Aorta (tissue), 5 donors: ENCODE measurements at regions not wholly inside any gene's neighbourhood (a gene's known extent, or its start where the extent isn't known, plus 50 kb on each side); places are given as distances from the start of the nearest gene placed in this dataset.

ENCODE experiments used
- ATAC-seq: fragments of 200-7000 bp; cut with Tn5 transposase; one replicate; pipeline ENCODE4 v1.9.1; 2022; ENCODE audit warnings: moderate library complexity; ENCODE audit not compliant: low FRiP score
- DNase-seq, 2 donors: peaks; one replicate each; pipeline ENCODE4 v3.0.0-alpha.2; 2020
- H3K27ac ChIP-seq, 2 donors: one replicate each; pipeline ENCODE4 v1.5.1; 2013; ENCODE audit warnings: low read length in 2 of 2, mild to moderate bottlenecking in 2 of 2, moderate library complexity in 2 of 2, control low read depth in 1 of 2, inconsistent platforms in 1 of 2, low read depth in 1 of 2
- H3K27me3 ChIP-seq, 2 donors: one replicate each; pipeline ENCODE4 v1.6.1; 2013; ENCODE audit warnings: control low read depth in 1 of 2, low read length in 1 of 2, mild to moderate bottlenecking in 1 of 2, moderate library complexity in 1 of 2; ENCODE audit not compliant: insufficient read depth in 2 of 2, control insufficient read depth in 1 of 2
- H3K36me3 ChIP-seq, 2 donors: one replicate each; pipeline ENCODE4 v1.6.1; 2013; ENCODE audit warnings: control low read depth in 1 of 2, low read length in 1 of 2, mild to moderate bottlenecking in 1 of 2; ENCODE audit not compliant: insufficient read depth in 2 of 2, control insufficient read depth in 1 of 2
- H3K4me1 ChIP-seq, 2 donors: one replicate each; pipeline ENCODE4 v1.6.1; 2013; ENCODE audit warnings: low read length in 2 of 2, control low read depth in 1 of 2, mild to moderate bottlenecking in 1 of 2, moderate library complexity in 1 of 2; ENCODE audit not compliant: insufficient read depth in 2 of 2, control insufficient read depth in 1 of 2
- H3K4me3 ChIP-seq, 2 donors: one replicate each; pipeline ENCODE4 v1.5.1; 2013; ENCODE audit warnings: low read length in 2 of 2, control low read depth in 1 of 2, mild to moderate bottlenecking in 1 of 2
- H3K9me3 ChIP-seq: one replicate; pipeline ENCODE4 v1.6.1; 2013; ENCODE audit warnings: mild to moderate bottlenecking, low read length; ENCODE audit not compliant: control insufficient read depth
- WGBS, 2 donors: extraction: QIAGEN DNeasy Blood & Tissue Kit; methylation state at CpG; one replicate each; pipeline ENCODE4 v1.1.7; 2013; 5-methylcytosine and 5-hydroxymethylcytosine counted together
- intact Hi-C, 2 donors: fragments of 100-400 bp; cut with DNase I; formaldehyde crosslinking; loops; one replicate each; pipeline versions ENCODE4 v1.14.2 to v1.15.0; 2022
- donor health status: healthy with polysubstance abuse.
- donor health status: Bipolar disorder and iron deficiency.
- donor health status: DM: no; HTN: no; CAD: no.
- donor health status: DM: no; HTN: no; CAD: no.
- donor health status: DM: yes; HTN: yes; CAD: no.

GRCh38 chr9:91023741-91024140 is 222.1 kb downstream of the SYK start:
- intact Hi-C loops: no loop called here
- no peak for DNase-seq
- 81 to 87% methylated on average over 5 of the region's 5 CpGs for WGBS, 2 donors

GRCh38 chr9:91024841-91025240 is 223.2 kb downstream of the SYK start:
- H3K4me3 ChIP-seq: no peak overlapping the region
- intact Hi-C loops: no loop called here
- 85 to 86% methylated on average over 4 of the region's 4 CpGs for WGBS, 2 donors
- no peaks in the 10 kb centered on the region for H3K36me3 ChIP-seq
- DNase-seq (no peak), ATAC-seq (no peak)
- no peaks in the 10 kb centered on the region for H3K27me3 ChIP-seq
- no peaks in the 10 kb centered on the region for H3K9me3 ChIP-seq
- no peaks in the 10 kb centered on the region for H3K4me1 ChIP-seq
- no peak overlapping the region for H3K27ac ChIP-seq

More at GRCh38 chr9:91023741-91024140, 222.1 kb downstream of the SYK start:
- Histone ChIP-seq H3K27me3 (no peaks in the 10 kb centered on the region), H3K36me3 (no peaks in the 10 kb centered on the region), H3K9me3 (no peaks in the 10 kb centered on the region), H3K4me1 (no peaks in the 10 kb centered on the region), H3K27ac (no peak overlapping the region), H3K4me3 (no peak overlapping the region)
- ATAC-seq: no peak

- H3K9me3 ChIP-seq: no peaks in the 10 kb centered on the region
- WGBS, 2 donors: 91 to 95% methylated on average over 4 of the region's 4 CpGs
- intact Hi-C loops: no loop called here
- no peak for DNase-seq
- no peak overlapping the region for H3K4me3 ChIP-seq
- H3K27ac ChIP-seq: no peak overlapping the region
- no peak for ATAC-seq
- no peaks in the 10 kb centered on the region for H3K27me3 ChIP-seq
- no peaks in the 10 kb centered on the region for H3K36me3 ChIP-seq
- no peaks in the 10 kb centered on the region for H3K4me1 ChIP-seq
These were observed 224.2 kb downstream of the SYK start for GRCh38 chr9:91025856-91026255.

GRCh38 chr9:91026266-91026665 is 224.6 kb downstream of the SYK start:
- Histone ChIP-seq H3K27me3 (no peaks in the 10 kb centered on the region), H3K36me3 (no peaks in the 10 kb centered on the region), H3K4me3 (no peak overlapping the region), H3K27ac (no peak overlapping the region), H3K9me3 (no peaks in the 10 kb centered on the region), H3K4me1 (no peaks in the 10 kb centered on the region)
- 78 to 84% methylated on average over 8 of the region's 8 CpGs for WGBS, 2 donors
- DNase-seq (no peak), ATAC-seq (no peak)
- intact Hi-C loops: no loop called here

- no peaks in the 10 kb centered on the region for H3K9me3 ChIP-seq
- intact Hi-C loops: no loop called here
- H3K4me1 ChIP-seq: no peaks in the 10 kb centered on the region
- H3K27ac ChIP-seq: no peak overlapping the region
- H3K36me3 ChIP-seq: no peaks in the 10 kb centered on the region
- H3K27me3 ChIP-seq: no peaks in the 10 kb centered on the region
- 93 to 95% methylated on average over 3 of the region's 3 CpGs for WGBS, 2 donors
- no peak for DNase-seq
- H3K4me3 ChIP-seq: no peak overlapping the region
- ATAC-seq: no peak
These were observed 225.4 kb downstream of the SYK start for GRCh38 chr9:91027005-91027404.

- ATAC-seq (no peak), DNase-seq (no peak)
- no peaks in the 10 kb centered on the region for H3K9me3 ChIP-seq
- H3K4me1 ChIP-seq: no peaks in the 10 kb centered on the region
- H3K4me3 ChIP-seq: no peak overlapping the region
- no peaks in the 10 kb centered on the region for H3K27me3 ChIP-seq
- 96 to 98% methylated on average over 8 of the region's 8 CpGs for WGBS, 2 donors
- no peak overlapping the region for H3K27ac ChIP-seq
- no peaks in the 10 kb centered on the region for H3K36me3 ChIP-seq
- intact Hi-C loops: no loop called here
These were observed 226.7 kb downstream of the SYK start for GRCh38 chr9:91028166-91028827.

GRCh38 chr9:91029650-91030361 is 228.2 kb downstream of the SYK start:
- Histone ChIP-seq H3K9me3 (no peaks in the 10 kb centered on the region), H3K36me3 (no peaks in the 10 kb centered on the region), H3K27me3 (no peaks in the 10 kb centered on the region), H3K27ac (no peak overlapping the region), H3K4me1 (no peaks in the 10 kb centered on the region), H3K4me3 (no peak overlapping the region)
- no peak for ATAC-seq
- 83 to 86% methylated on average over 18 of the region's 18 CpGs for WGBS, 2 donors
- no peak for DNase-seq
- intact Hi-C loops: no loop called here

- Histone ChIP-seq H3K9me3 (no peaks in the 10 kb centered on the region), H3K36me3 (no peaks in the 10 kb centered on the region), H3K4me1 (no peaks in the 10 kb centered on the region), H3K4me3 (no peak overlapping the region), H3K27ac (no peak overlapping the region), H3K27me3 (no peaks in the 10 kb centered on the region)
- ATAC-seq (no peak), DNase-seq (no peak)
- intact Hi-C loops: no loop called here
- WGBS, 2 donors: 85 to 91% methylated on average over 7 of the region's 7 CpGs
These were observed 230.5 kb downstream of the SYK start for GRCh38 chr9:91032121-91032531.

GRCh38 chr9:91033270-91033669 is 231.7 kb downstream of the SYK start:
- intact Hi-C loops: no loop called here

More at GRCh38 chr9:91033270-91033669, 231.7 kb downstream of the SYK start:
- H3K4me1 ChIP-seq: no peaks in the 10 kb centered on the region
- H3K36me3 ChIP-seq: no peaks in the 10 kb centered on the region
- H3K9me3 ChIP-seq: no peaks in the 10 kb centered on the region
- WGBS, 2 donors: 96% methylated on average over 5 of the region's 5 CpGs
- H3K4me3 ChIP-seq: no peak overlapping the region
- H3K27me3 ChIP-seq: no peaks in the 10 kb centered on the region
- DNase-seq (no peak), ATAC-seq (no peak)
- H3K27ac ChIP-seq: no peak overlapping the region
